Naive thymus-derived CD8-positive, alpha-beta T cell (primary cell): ENCODE measurements at regions not wholly inside any gene's neighbourhood (a gene's known extent, or its start where the extent isn't known, plus 50 kb on each side); places are given as distances from the start of the nearest gene placed in this dataset.

Experiments used
- ATAC-seq, 2 donors: fragments of 150-1000 bp; cut with Tn5 transposase in 1 of 2; sonication (Bioruptor Pico), chemical (Tn5 transposase) in 1 of 2; 1 replicate in 1 of 2; 2 replicates in 1 of 2; pipeline ENCODE4 v1.10.0; 2021; ENCODE audit warnings: mild to moderate bottlenecking in 2 of 2, moderate library complexity in 2 of 2
- POLR2A ChIA-PET: fragments of 350-600 bp; sonication (Branson Sonifier 250); formaldehyde crosslinking; loops from one replicate; lab custom pipeline; 2021; ENCODE audit warnings: antibody characterized with exemption; lab: Charles Lee
- DNase-seq, 10 donors: peaks; one replicate each; pipeline versions ENCODE4 v3.0.0 to v3.0.0-alpha.2; 2020 to 2022
- H3K27ac Mint-ChIP-seq, 10 donors: one replicate each; pipeline ENCODE4 v1.8.0; 2020 to 2022; ENCODE audit warnings: mild to moderate bottlenecking in 10 of 10, mixed read lengths in 10 of 10, moderate library complexity in 4 of 10, inconsistent platforms in 1 of 10
- H3K27me3 Mint-ChIP-seq, 5 donors: one replicate each; pipeline ENCODE4 v1.8.0; 2021 to 2022; ENCODE audit warnings: mixed read lengths in 5 of 5
- H3K36me3 Mint-ChIP-seq, 3 donors: one replicate each; pipeline ENCODE4 v1.8.0; 2020 to 2022; ENCODE audit warnings: mixed read lengths in 3 of 3, mild to moderate bottlenecking in 2 of 3, inconsistent platforms in 1 of 3
- H3K4me1 Mint-ChIP-seq, 4 donors: one replicate each; pipeline ENCODE4 v1.8.0; 2021 to 2022; ENCODE audit warnings: mixed read lengths in 4 of 4
- H3K4me3 Mint-ChIP-seq, 10 donors: one replicate each; pipeline ENCODE4 v1.8.0; 2020 to 2022; ENCODE audit warnings: mild to moderate bottlenecking in 10 of 10, mixed read lengths in 10 of 10, moderate library complexity in 6 of 10, inconsistent platforms in 1 of 10
- H3K9me3 Mint-ChIP-seq, 9 donors: one replicate each; pipeline ENCODE4 v1.8.0; 2020 to 2022; ENCODE audit warnings: mixed read lengths in 9 of 9, mild to moderate bottlenecking in 3 of 9, inconsistent platforms in 1 of 9, moderate library complexity in 1 of 9

DNA sequence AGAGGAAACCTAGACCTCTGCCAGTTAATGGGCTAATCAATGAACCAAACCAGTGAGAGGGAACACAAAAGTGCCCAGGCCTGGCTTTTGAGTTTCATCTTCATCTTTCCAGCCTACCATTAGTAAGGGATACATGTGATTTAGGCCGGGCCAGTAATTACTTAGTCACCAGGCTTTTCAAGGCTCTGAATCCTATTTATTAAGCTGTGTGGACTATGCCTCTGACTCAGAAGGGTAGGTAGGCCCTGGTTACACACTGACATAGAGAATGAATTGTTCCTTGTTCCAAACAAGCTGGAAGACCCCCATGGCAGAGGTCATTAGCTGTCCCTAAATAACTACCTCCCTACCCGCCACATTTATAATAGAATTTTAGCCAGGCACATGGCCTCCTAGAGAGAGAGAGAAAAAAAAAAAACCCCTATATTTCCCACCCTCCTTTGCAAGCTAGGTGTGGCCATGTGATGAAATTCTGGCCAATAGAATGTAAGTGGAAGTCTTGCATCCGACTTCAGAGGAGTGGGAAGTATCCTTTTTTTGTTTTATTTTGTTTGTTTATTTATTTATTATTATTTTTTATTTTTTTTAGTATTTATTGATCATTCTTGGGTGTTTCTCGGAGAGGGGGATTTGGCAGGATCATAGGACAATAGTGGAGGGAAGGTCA is 112.3 kb upstream of the BCOR start:
- POLR2A ChIA-PET = interaction anchor here (2.8 kb wide), 1 partner anchor 33 kb away, joined by 11 read pairs; no protein-coding TSS in a partner anchor
- Mint-ChIP-seq H3K4me3 (no peak overlapping the region), H3K36me3 (peaks cover 0 to 5% (median 0%) of the 10 kb centered on the region in 3 donors), H3K4me1 (peaks cover 0 to 12% (median 3%) of the 10 kb centered on the region in 4 donors), H3K27me3 (no peaks in the 10 kb centered on the region), H3K27ac (no peak overlapping the region), H3K9me3 (peaks cover 0 to 9% (median 0%) of the 10 kb centered on the region in 9 donors)
- ATAC-seq (no peak), DNase-seq (no peak)

- peak overlapping the region in 1 of 10 donors; percentile 20 for H3K27ac Mint-ChIP-seq
- peaks cover 0 to 2% (median 0%) of the 10 kb centered on the region in 9 donors for H3K9me3 Mint-ChIP-seq
- peak in 1 of 10 donors; percentile 2 for DNase-seq
- POLR2A ChIA-PET = interaction anchor here (2.8 kb wide), 1 partner anchor 30 kb away, joined by 11 read pairs; no protein-coding TSS in a partner anchor
- no peaks in the 10 kb centered on the region for H3K27me3 Mint-ChIP-seq
- no peaks in the 10 kb centered on the region for H3K36me3 Mint-ChIP-seq
- peaks cover 2 to 19% (median 10%) of the 10 kb centered on the region in 4 donors for H3K4me1 Mint-ChIP-seq
- no peak for ATAC-seq
- H3K4me3 Mint-ChIP-seq = no peak overlapping the region
Measured at GRCh38 chrX:40207626-40208025, 109.9 kb upstream of the BCOR start.

DNA sequence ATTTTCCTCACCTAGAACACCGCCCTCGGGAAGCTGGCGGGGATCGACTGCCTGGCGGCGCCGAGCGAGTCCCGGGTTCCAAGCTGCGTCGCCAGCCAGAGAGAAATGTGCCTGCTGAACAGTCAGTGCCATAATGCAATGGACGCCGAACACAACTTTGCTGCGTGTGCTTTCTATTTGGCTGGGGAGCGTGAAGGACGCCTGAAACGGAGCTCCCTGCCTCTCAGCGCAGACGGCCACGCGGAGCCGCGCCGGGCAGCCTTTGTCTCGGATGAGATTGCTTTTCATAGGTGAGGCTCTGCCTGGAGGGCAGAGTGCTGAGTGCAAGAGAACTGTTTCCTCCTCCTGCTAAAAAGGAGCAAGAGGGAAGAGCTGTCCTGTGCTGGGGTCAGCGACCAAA is 107.7 kb upstream of the BCOR start:
- Mint-ChIP-seq H3K27ac (peak overlapping the region in 3 of 10 donors; percentile 27 to 48 (median 28)), H3K4me3 (peak overlapping the region in 3 of 10 donors; percentile 10 to 35 (median 33)), H3K36me3 (no peaks in the 10 kb centered on the region), H3K9me3 (peaks cover 0 to 2% (median 0%) of the 10 kb centered on the region in 9 donors), H3K4me1 (peaks cover 2 to 32% (median 22%) of the 10 kb centered on the region in 4 donors), H3K27me3 (no peaks in the 10 kb centered on the region)
- ATAC-seq = no peak
- POLR2A ChIA-PET = no interaction called here
- no peak for DNase-seq

DNA sequence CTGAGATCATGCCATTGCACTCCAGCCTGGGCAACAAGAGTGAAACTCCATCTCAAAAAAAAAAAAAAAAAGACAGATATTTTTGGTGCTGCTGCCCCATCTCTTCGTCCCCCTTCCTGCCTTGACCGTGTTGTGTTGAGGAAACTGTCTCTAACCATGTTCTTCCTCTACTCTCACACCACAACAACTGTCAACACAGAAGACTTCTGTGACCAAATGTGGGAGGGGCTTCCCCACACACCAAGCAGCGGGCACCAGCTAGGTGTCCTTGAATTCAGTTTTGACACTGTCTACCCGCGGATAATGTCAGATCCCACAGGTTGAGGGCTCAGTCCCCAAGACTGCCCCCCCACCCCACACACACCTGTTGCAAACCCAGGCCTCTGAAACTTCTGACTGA is 104.7 kb upstream of the BCOR start:
- DNase-seq = peak in 4 of 10 donors; percentile 9 to 19 (median 16)
- Mint-ChIP-seq H3K4me1 (peaks cover 2 to 25% (median 20%) of the 10 kb centered on the region in 4 donors), H3K9me3 (no peaks in the 10 kb centered on the region), H3K4me3 (peak overlapping the region in 8 of 10 donors; percentile 32 to 60 (median 48)), H3K27ac (peak overlapping the region in 8 of 10 donors; percentile 12 to 87 (median 70)), H3K36me3 (no peaks in the 10 kb centered on the region), H3K27me3 (no peaks in the 10 kb centered on the region)
- POLR2A ChIA-PET = interaction anchor here (0.6 to 2.0 kb wide), 3 partner anchors 26 to 1275 kb away, joined by 4 to 14 read pairs (median 4); no protein-coding TSS in a partner anchor
- peak; percentile 50 to 63 for ATAC-seq

- DNase-seq (peak in 5 of 10 donors; percentile 9 to 32 (median 20)), ATAC-seq (peak; percentile 62 to 95)
- peak overlapping the region in 5 of 10 donors; percentile 55 to 62 (median 59) for H3K4me3 Mint-ChIP-seq
- POLR2A ChIA-PET = interaction anchor here (1.8 kb wide), 1 partner anchor 25 kb away, joined by 6 read pairs; no protein-coding TSS in a partner anchor
- peak overlapping the region in 7 of 10 donors; percentile 23 to 86 (median 62) for H3K27ac Mint-ChIP-seq
- H3K4me1 Mint-ChIP-seq = peaks cover 2 to 24% (median 20%) of the 10 kb centered on the region in 4 donors
- no peaks in the 10 kb centered on the region for H3K9me3 Mint-ChIP-seq
- H3K36me3 Mint-ChIP-seq = no peaks in the 10 kb centered on the region
- no peaks in the 10 kb centered on the region for H3K27me3 Mint-ChIP-seq
Measured at GRCh38 chrX:40201329-40201885, 103.6 kb upstream of the BCOR start.

GRCh38 chrX:40199704-40200103 is 101.9 kb upstream of the BCOR start:
- Mint-ChIP-seq H3K4me3 (no peak overlapping the region), H3K9me3 (no peaks in the 10 kb centered on the region), H3K27ac (no peak overlapping the region), H3K4me1 (peaks cover 2 to 21% (median 19%) of the 10 kb centered on the region in 4 donors), H3K27me3 (no peaks in the 10 kb centered on the region), H3K36me3 (no peaks in the 10 kb centered on the region)
- ATAC-seq (no peak), DNase-seq (no peak)
- POLR2A ChIA-PET = interaction anchor here (1.8 kb wide), 1 partner anchor 23 kb away, joined by 6 read pairs; no protein-coding TSS in a partner anchor

DNA sequence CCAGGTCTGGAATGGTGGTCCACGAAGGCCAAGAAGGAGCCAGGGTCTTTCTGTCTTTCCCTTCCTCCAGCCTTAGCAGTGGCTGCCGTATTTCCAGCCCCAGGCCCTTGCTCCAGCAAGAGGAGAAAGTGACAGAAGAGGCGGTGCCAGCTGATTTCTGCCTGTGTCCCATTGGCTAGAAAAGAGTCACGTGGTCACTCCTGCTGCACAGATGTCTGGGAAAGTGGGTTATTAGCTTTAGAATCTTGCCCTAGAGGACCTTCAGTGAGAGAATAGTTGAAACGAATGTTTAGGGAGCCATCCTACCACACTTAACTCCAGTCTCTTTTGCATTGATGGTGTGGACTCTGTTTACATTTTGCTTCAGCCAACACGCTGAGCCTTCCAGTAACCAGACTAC is 99.3 kb upstream of the BCOR start:
- Mint-ChIP-seq H3K9me3 (no peaks in the 10 kb centered on the region), H3K4me3 (no peak overlapping the region), H3K27ac (no peak overlapping the region), H3K36me3 (no peaks in the 10 kb centered on the region), H3K27me3 (no peaks in the 10 kb centered on the region), H3K4me1 (peaks cover 0 to 10% (median 9%) of the 10 kb centered on the region in 4 donors)
- no peak for DNase-seq
- ATAC-seq = no peak
- POLR2A ChIA-PET = no interaction called here

DNA sequence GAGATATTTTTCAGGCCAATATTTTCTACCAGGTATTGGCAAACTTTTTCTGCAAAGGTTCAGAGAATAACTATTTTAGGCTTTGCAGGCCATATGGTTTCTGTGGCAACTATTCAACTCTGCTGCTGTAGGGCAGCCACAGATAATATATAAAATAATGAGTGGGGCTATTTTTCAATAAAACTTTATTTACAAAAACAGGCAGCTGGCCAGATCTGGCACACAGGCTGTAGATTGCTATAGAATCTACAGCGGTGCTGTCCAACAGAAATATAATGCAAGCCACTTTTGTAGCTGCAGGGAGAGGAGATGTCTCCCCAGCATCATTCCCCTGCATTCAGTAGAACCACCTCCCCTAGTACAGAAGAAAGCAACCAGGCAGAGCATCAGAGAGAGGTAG is 97.6 kb upstream of the BCOR start:
- H3K9me3 Mint-ChIP-seq = no peaks in the 10 kb centered on the region
- H3K27ac Mint-ChIP-seq = no peak overlapping the region
- DNase-seq (no peak), ATAC-seq (no peak)
- H3K36me3 Mint-ChIP-seq = no peaks in the 10 kb centered on the region
- no peak overlapping the region for H3K4me3 Mint-ChIP-seq
- POLR2A ChIA-PET = no interaction called here
- H3K27me3 Mint-ChIP-seq = no peaks in the 10 kb centered on the region
- no peaks in the 10 kb centered on the region for H3K4me1 Mint-ChIP-seq

DNA sequence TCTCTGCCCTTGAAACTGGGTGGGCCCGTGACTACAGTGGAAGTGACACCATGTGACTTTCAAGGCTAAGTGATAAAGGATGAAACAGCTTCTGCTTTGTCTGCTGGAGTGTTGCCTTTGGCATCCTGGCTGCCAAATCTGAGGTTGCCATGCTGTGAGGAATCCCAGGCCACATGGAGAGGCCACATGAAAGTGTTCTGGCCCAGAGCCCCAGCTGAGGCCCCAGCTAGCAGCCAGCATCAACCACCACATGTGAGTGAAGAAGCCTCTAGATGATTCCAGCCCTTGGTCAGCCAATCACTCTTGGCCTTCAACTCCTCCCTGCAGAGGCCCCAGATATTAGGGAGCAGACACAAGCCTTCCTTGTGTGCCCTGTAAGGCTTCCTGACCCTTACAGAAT is 94.4 kb upstream of the BCOR start:
- DNase-seq (no peak), ATAC-seq (no peak)
- POLR2A ChIA-PET = no interaction called here
- no peak overlapping the region for H3K4me3 Mint-ChIP-seq
- no peaks in the 10 kb centered on the region for H3K36me3 Mint-ChIP-seq
- no peak overlapping the region for H3K27ac Mint-ChIP-seq
- peaks cover 0 to 6% (median 0%) of the 10 kb centered on the region in 4 donors for H3K4me1 Mint-ChIP-seq
- no peaks in the 10 kb centered on the region for H3K9me3 Mint-ChIP-seq
- H3K27me3 Mint-ChIP-seq = no peaks in the 10 kb centered on the region

DNA sequence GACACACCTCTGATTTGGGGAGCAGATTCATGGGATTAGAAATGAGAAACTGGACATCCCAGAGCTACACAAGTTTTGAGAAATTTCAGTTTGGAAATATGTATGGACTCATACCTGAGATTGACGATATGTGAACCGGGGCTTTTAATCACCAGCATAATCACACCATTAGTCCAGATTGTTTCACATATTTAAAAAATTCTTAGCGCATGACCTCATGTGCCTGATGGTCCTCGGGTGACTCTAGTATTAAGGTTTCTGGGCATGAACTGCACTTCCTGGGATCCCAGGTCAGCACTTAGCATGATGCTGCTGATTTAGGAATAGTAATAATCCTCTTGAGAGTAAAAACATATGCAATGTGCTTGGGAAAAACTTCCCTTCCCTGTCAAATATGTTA is 91.9 kb upstream of the BCOR start:
- ATAC-seq (no peak), DNase-seq (no peak)
- Mint-ChIP-seq H3K27ac (no peak overlapping the region), H3K27me3 (no peaks in the 10 kb centered on the region), H3K4me3 (no peak overlapping the region), H3K9me3 (peaks cover 0 to 12% (median 8%) of the 10 kb centered on the region in 9 donors), H3K36me3 (peaks cover 0 to 10% (median 0%) of the 10 kb centered on the region in 3 donors), H3K4me1 (peaks cover 0 to 6% (median 0%) of the 10 kb centered on the region in 4 donors)
- POLR2A ChIA-PET = interaction anchor here (0.5 kb wide), 1 partner anchor 48 kb away, joined by 3 read pairs; no protein-coding TSS in a partner anchor

DNA sequence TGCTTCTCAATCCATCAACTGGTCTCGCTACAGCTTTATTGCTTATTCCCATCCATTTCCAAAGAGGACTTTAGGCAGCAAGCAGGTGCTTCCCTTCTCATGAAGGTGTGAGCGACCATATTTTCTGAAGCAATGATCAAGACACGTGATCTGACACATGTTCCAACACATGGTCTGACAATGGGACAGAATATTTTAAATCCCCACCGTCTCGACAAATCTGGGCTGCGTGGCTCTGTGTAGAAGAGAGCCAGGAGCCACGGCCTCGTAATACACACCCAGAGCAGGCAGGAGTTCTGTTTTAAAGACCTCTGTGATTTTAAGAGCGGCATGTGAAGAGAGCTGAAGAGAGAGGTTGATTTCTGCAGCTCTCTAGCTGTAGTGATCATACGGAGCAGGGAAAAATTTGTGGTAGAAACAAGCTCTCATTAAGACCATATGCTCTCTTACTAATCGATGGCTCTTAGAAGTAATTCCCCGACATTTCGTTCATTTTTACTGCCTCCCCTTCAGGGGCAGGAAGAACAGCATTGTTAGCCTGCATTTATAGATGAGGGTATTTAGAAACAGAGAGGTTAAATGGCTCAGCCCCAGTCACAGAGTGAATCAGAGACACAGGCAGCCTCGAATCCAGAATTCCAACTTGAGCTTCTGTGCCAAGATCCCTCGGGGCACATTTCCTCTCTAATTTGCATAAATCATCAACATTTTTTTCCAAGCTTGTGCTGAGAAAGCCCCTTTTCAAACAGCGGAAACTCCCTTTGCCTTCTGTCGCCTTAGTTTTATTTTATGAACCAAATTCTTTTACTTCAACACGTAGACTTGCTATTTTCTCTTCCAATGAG is 91.0 kb upstream of the BCOR start:
- Mint-ChIP-seq H3K4me3 (no peak overlapping the region), H3K27ac (no peak overlapping the region), H3K36me3 (peaks cover 0 to 10% (median 0%) of the 10 kb centered on the region in 3 donors), H3K27me3 (no peaks in the 10 kb centered on the region), H3K9me3 (peaks cover 0 to 13% (median 8%) of the 10 kb centered on the region in 9 donors), H3K4me1 (peaks cover 0 to 6% (median 0%) of the 10 kb centered on the region in 4 donors)
- DNase-seq (no peak), ATAC-seq (no peak)
- POLR2A ChIA-PET = interaction anchor here (0.5 kb wide), 1 partner anchor 47 kb away, joined by 3 read pairs; no protein-coding TSS in a partner anchor

GRCh38 chrX:40184968-40185367 is 87.2 kb upstream of the BCOR start:
- ATAC-seq (no peak), DNase-seq (no peak)
- POLR2A ChIA-PET = no interaction called here
- Mint-ChIP-seq H3K36me3 (peaks cover 0 to 10% (median 0%) of the 10 kb centered on the region in 3 donors), H3K27me3 (no peaks in the 10 kb centered on the region), H3K4me3 (no peak overlapping the region), H3K27ac (no peak overlapping the region), H3K9me3 (peaks cover 0 to 13% (median 10%) of the 10 kb centered on the region in 9 donors), H3K4me1 (peaks cover 0 to 6% (median under 1%) of the 10 kb centered on the region in 4 donors)
